Adrenal gland (tissue), 9 donors: ENCODE measurements at regions not wholly inside any gene's neighbourhood (a gene's known extent, or its start where the extent isn't known, plus 50 kb on each side); places are given as distances from the start of the nearest gene placed in this dataset.

ENCODE experiments used
- DNase-seq, 7 donors: peaks; one replicate each; pipeline ENCODE4 v3.0.0-alpha.2; 2019 to 2020
- H3K27ac ChIP-seq, 5 donors: fragments of 200-600 bp; sonication (generic) in 4 of 5; 1 replicate in 3 of 5; 2 replicates in 2 of 5; pipeline versions ENCODE4 v1.5.1 to v1.8.0; 2016 to 2020; ENCODE audit warnings: mild to moderate bottlenecking in 1 of 5
- H3K27me3 ChIP-seq: fragments of 200-600 bp; 2 replicates; pipeline ENCODE4 v1.8.0; 2021
- H3K36me3 ChIP-seq, 2 donors: fragments of 200-600 bp; replicated peaks in 1 of 2; 1 replicate in 1 of 2; 2 replicates in 1 of 2; pipeline versions ENCODE4 v1.5.1 to v1.8.0; 2018 to 2022
- H3K4me1 ChIP-seq, 2 donors: fragments of 200-600 bp; replicated peaks in 1 of 2; 1 replicate in 1 of 2; 2 replicates in 1 of 2; pipeline versions ENCODE4 v1.5.1 to v1.8.0; 2018 to 2021
- H3K4me3 ChIP-seq, 4 donors: fragments of 200-600 bp; sonication (generic) in 3 of 4; one replicate each; pipeline ENCODE4 v1.5.1; 2016 to 2018
- H3K9me3 ChIP-seq, 3 donors: fragments of 200-600 bp; sonication (generic) in 1 of 3; replicated peaks in 1 of 3; 1 replicate in 2 of 3; 2 replicates in 1 of 3; pipeline versions ENCODE4 v1.5.1 to v1.8.0; 2016 to 2021
- CTCF ChIP-seq, 6 experiments: fragments of 450-650 bp in 4 of 6; fragments of 200-600 bp in 2 of 6; sonication (generic) in 1 of 6; IDR thresholded peaks; 1 replicate in 5 of 6; 2 replicates in 1 of 6; pipeline versions ENCODE4 v1.5.1 to v1.8.0; 2016 to 2021; ENCODE audit warnings: antibody characterized with exemption in 6 of 6, mild to moderate bottlenecking in 2 of 6, moderate library complexity in 1 of 6
- POLR2A ChIP-seq, 2 donors: fragments of 450-650 bp; IDR thresholded peaks; one replicate each; pipeline ENCODE4 v1.6.1; 2017; ENCODE audit warnings: antibody characterized with exemption in 2 of 2, mild to moderate bottlenecking in 2 of 2, moderate library complexity in 1 of 2
- WGBS, 4 donors: extraction: QIAGEN DNeasy Blood & Tissue Kit in 2 of 4; methylation state at CpG; one replicate each; pipeline versions ENCODE4 v1.1.5 to v1.1.7; 2013 to 2017; 5-methylcytosine and 5-hydroxymethylcytosine counted together
- intact Hi-C, 2 donors: fragments of 100-400 bp; cut with DNase I; formaldehyde crosslinking; loops; one replicate each; pipeline versions ENCODE4 v1.14.1 to v1.15.0; 2022 to 2023
- donor health status: healthy with polysubstance abuse.
- donor health status: Bipolar disorder and iron deficiency.
- donor health status: DM: yes; HTN: yes; CAD: no.
- donor health status: DM: no; HTN: no; CAD: no.
- donor health status: DM: no; HTN: no; CAD: no.

- TF ChIP-seq POLR2A (IDR thresholded peaks at IDR 0.05) (no peak), CTCF (IDR thresholded peaks at IDR 0.05) (no peak)
- no peaks in the 10 kb centered on the region for H3K9me3 ChIP-seq
- no peak for DNase-seq
- no peaks in the 10 kb centered on the region for H3K4me1 ChIP-seq
- H3K27me3 ChIP-seq = no peaks in the 10 kb centered on the region
- no peaks in the 10 kb centered on the region for H3K36me3 ChIP-seq
- no peak overlapping the region for H3K4me3 ChIP-seq
- no peak overlapping the region for H3K27ac ChIP-seq
- intact Hi-C loops = no loop called here
- 50 to 79% (median 62%) methylated on average over 1 of the region's 1 CpG for WGBS, 4 donors
These were observed 405.6 kb downstream of the PLPP3 start for GRCh38 chr1:56173736-56174135.

GRCh38 chr1:56171670-56172069 lies 407.7 kb downstream of the PLPP3 start:
- intact Hi-C loops = no loop called here
- no peaks in the 10 kb centered on the region for H3K27me3 ChIP-seq
- no peaks in the 10 kb centered on the region for H3K9me3 ChIP-seq
- no peak for TF ChIP-seq CTCF (IDR thresholded peaks at IDR 0.05)
- no peak for TF ChIP-seq POLR2A (IDR thresholded peaks at IDR 0.05)
- H3K4me3 ChIP-seq = no peak overlapping the region
- no peak overlapping the region for H3K27ac ChIP-seq
- H3K36me3 ChIP-seq = no peaks in the 10 kb centered on the region
- H3K4me1 ChIP-seq = no peaks in the 10 kb centered on the region
- DNase-seq = no peak
- WGBS, 4 donors = 87 to 97% (median 91%) methylated on average over 1 of the region's 1 CpG

GRCh38 chr1:56170784-56171320 lies 408.5 kb downstream of the PLPP3 start:
- H3K4me1 ChIP-seq = no peaks in the 10 kb centered on the region
- DNase-seq = no peak
- TF ChIP-seq POLR2A (IDR thresholded peaks at IDR 0.05) = no peak
- no peak for TF ChIP-seq CTCF (IDR thresholded peaks at IDR 0.05)
- no peaks in the 10 kb centered on the region for H3K36me3 ChIP-seq
- H3K27ac ChIP-seq = no peak overlapping the region
- no peaks in the 10 kb centered on the region for H3K27me3 ChIP-seq
- intact Hi-C loops = no loop called here
- no peaks in the 10 kb centered on the region for H3K9me3 ChIP-seq
- 36 to 64% (median 58%) methylated on average over 3 to 4 of the region's 4 CpGs for WGBS, 4 donors
- no peak overlapping the region for H3K4me3 ChIP-seq

GRCh38 chr1:56169856-56170255 lies 409.5 kb downstream of the PLPP3 start:
- no peaks in the 10 kb centered on the region for H3K36me3 ChIP-seq
- no peak overlapping the region for H3K4me3 ChIP-seq
- 22 to 33% (median 32%) methylated on average over 1 of the region's 1 CpG for whole genome bisulfite sequencing, 4 donors
- no peaks in the 10 kb centered on the region for H3K27me3 ChIP-seq
- H3K9me3 ChIP-seq = no peaks in the 10 kb centered on the region
- H3K4me1 ChIP-seq = no peaks in the 10 kb centered on the region
- intact Hi-C loops = no loop called here
- DNase-seq = no peak
- no peak for TF ChIP-seq POLR2A (IDR thresholded peaks at IDR 0.05)
- TF ChIP-seq CTCF (IDR thresholded peaks at IDR 0.05) = no peak
- no peak overlapping the region for H3K27ac ChIP-seq
